Right lobe of liver (tissue), 6 donors: ENCODE measurements at regions not wholly inside any gene's neighbourhood (a gene's known extent, or its start where the extent isn't known, plus 50 kb on each side); places are given as distances from the start of the nearest gene placed in this dataset.

ENCODE experiments used
- ATAC-seq, 4 donors: fragments of 200-7000 bp; cut with Tn5 transposase; one replicate each; pipeline ENCODE4 v1.9.1; 2020; ENCODE audit warnings: mild to moderate bottlenecking in 4 of 4, moderate library complexity in 4 of 4
- DNase-seq, 3 donors: peaks; one replicate each; pipeline ENCODE4 v3.0.0-alpha.2; 2020
- H3K27ac ChIP-seq, 3 donors: fragments of 200-600 bp; one replicate each; pipeline ENCODE4 v1.8.0; 2022
- H3K27me3 ChIP-seq, 2 donors: fragments of 200-600 bp; one replicate each; pipeline ENCODE4 v1.8.0; 2022
- H3K36me3 ChIP-seq, 4 donors: fragments of 200-600 bp; sonication (generic) in 1 of 4; one replicate each; pipeline versions ENCODE4 v1.5.1 to v1.8.0; 2017 to 2022; ENCODE audit warnings: control low read depth in 1 of 4
- H3K4me1 ChIP-seq, 4 donors: fragments of 200-600 bp; sonication (generic) in 1 of 4; one replicate each; pipeline versions ENCODE4 v1.5.1 to v1.8.0; 2017 to 2022; ENCODE audit warnings: control low read depth in 1 of 4
- H3K4me3 ChIP-seq, 3 donors: fragments of 200-600 bp; one replicate each; pipeline ENCODE4 v1.8.0; 2022
- H3K9me3 ChIP-seq, 4 donors: fragments of 200-600 bp; sonication (generic) in 1 of 4; one replicate each; pipeline versions ENCODE4 v1.5.1 to v1.8.0; 2017 to 2022; ENCODE audit warnings: control low read depth in 1 of 4
- POLR2A ChIP-seq: fragments of 450-650 bp; IDR thresholded peaks from one replicate; pipeline ENCODE4 v1.6.1; 2017; ENCODE audit warnings: antibody characterized with exemption, mild to moderate bottlenecking
- WGBS: methylation state at CpG from one replicate; pipeline ENCODE4 v1.1.6; 2018; ENCODE audit warnings: low coverage, low lambda C conversion rate; ENCODE audit not compliant: insufficient coverage; ENCODE audit errors: missing lambda C conversion rate; 5-methylcytosine and 5-hydroxymethylcytosine counted together
- intact Hi-C, 2 donors: fragments of 100-400 bp; cut with DNase I; formaldehyde crosslinking; loops; one replicate each; pipeline versions ENCODE4 v1.11.2 to v1.14.1; 2022
- TF ChIP-seq, protein P1 (sequence below), 4 donors: fragments of 200-600 bp in 3 of 4; fragments of 450-650 bp in 1 of 4; IDR thresholded peaks; one replicate each; pipeline versions ENCODE4 v1.5.1 to v1.8.0; 2016 to 2022; ENCODE audit warnings: antibody characterized with exemption in 4 of 4, mild to moderate bottlenecking in 2 of 4
- donor health status: DM: no; HTN: yes; CAD: no.
- donor health status: DM: no; HTN: no; CAD: no.
- donor health status: DM: no; HTN: no; CAD: no.
- donor health status: DM: no; HTN: yes; CAD: no.
- donor health status: DM: no; HTN: yes; CAD: no.

GRCh38 chr6:49339096-49339495, 124.0 kb downstream of the MMUT start:
- DNase-seq = no peak
- no peak overlapping the region for H3K27ac ChIP-seq
- 65% methylated on average over 3 of the region's 3 CpGs for WGBS
- intact Hi-C loops = no loop called here
- no peaks in the 10 kb centered on the region for H3K4me1 ChIP-seq
- no peak overlapping the region for H3K4me3 ChIP-seq
- TF ChIP-seq POLR2A = no peak
- TF ChIP-seq, protein P1, sequence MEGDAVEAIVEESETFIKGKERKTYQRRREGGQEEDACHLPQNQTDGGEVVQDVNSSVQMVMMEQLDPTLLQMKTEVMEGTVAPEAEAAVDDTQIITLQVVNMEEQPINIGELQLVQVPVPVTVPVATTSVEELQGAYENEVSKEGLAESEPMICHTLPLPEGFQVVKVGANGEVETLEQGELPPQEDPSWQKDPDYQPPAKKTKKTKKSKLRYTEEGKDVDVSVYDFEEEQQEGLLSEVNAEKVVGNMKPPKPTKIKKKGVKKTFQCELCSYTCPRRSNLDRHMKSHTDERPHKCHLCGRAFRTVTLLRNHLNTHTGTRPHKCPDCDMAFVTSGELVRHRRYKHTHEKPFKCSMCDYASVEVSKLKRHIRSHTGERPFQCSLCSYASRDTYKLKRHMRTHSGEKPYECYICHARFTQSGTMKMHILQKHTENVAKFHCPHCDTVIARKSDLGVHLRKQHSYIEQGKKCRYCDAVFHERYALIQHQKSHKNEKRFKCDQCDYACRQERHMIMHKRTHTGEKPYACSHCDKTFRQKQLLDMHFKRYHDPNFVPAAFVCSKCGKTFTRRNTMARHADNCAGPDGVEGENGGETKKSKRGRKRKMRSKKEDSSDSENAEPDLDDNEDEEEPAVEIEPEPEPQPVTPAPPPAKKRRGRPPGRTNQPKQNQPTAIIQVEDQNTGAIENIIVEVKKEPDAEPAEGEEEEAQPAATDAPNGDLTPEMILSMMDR (IDR thresholded peaks at IDR 0.05) = no peak
- no peaks in the 10 kb centered on the region for H3K27me3 ChIP-seq
- no peaks in the 10 kb centered on the region for H3K36me3 ChIP-seq
- no peak for ATAC-seq
- H3K9me3 ChIP-seq = no peaks in the 10 kb centered on the region

DNA sequence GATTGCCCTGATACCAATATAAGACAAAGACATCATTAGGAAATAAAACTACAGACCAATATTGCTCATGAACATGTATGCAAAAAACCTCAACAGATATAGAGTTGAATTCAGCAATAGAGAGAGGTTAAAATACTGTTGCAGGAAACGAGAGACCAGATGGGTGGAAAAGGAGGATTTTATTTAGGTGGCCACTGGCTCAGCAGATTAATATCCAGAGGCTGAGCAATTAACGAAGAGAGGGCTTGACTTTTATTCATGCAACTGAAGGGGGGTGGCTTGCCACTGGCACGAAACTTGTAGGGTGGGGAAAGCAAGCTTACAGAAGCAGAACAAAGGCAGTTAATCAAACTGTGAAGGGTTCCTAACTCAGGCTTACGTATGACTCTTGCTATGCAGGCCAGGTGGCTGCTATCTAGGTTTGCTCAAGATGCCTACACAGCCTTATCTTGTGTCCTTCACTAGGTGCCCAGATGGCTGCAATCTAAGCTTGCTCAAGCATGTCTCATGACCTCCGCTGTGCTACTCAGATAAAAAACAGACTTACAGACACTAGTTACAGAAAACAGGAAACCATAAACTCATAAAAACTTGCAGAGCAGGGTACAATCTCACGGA, 126.4 kb downstream of the MMUT start:
- TF ChIP-seq, protein P1 (IDR thresholded peaks at IDR 0.05) = no peak
- no peak for TF ChIP-seq POLR2A
- no peak overlapping the region for H3K27ac ChIP-seq
- no peak for ATAC-seq
- no peaks in the 10 kb centered on the region for H3K4me1 ChIP-seq
- intact Hi-C loops = no loop called here
- no peak for DNase-seq
- H3K9me3 ChIP-seq = no peaks in the 10 kb centered on the region
- H3K27me3 ChIP-seq = no peaks in the 10 kb centered on the region
- no peaks in the 10 kb centered on the region for H3K36me3 ChIP-seq
- WGBS = 19% methylated on average over 6 of the region's 6 CpGs
- no peak overlapping the region for H3K4me3 ChIP-seq

- DNase-seq (no peak), ATAC-seq (no peak)
- Histone ChIP-seq H3K4me3 (no peak overlapping the region), H3K27ac (no peak overlapping the region), H3K36me3 (no peaks in the 10 kb centered on the region), H3K9me3 (no peaks in the 10 kb centered on the region), H3K27me3 (no peaks in the 10 kb centered on the region), H3K4me1 (no peaks in the 10 kb centered on the region)
- 58% methylated on average over 4 of the region's 4 CpGs for WGBS
- intact Hi-C loops = no loop called here
- TF ChIP-seq POLR2A = no peak
- TF ChIP-seq, protein P1 (IDR thresholded peaks at IDR 0.05) = no peak
These were observed 129.5 kb downstream of the MMUT start for GRCh38 chr6:49333345-49334125.

GRCh38 chr6:49332781-49333180, 130.3 kb downstream of the MMUT start:
- H3K9me3 ChIP-seq = no peaks in the 10 kb centered on the region
- H3K36me3 ChIP-seq = no peaks in the 10 kb centered on the region
- no peak for TF ChIP-seq POLR2A
- TF ChIP-seq, protein P1 (IDR thresholded peaks at IDR 0.05) = no peak
- DNase-seq = no peak
- no peaks in the 10 kb centered on the region for H3K27me3 ChIP-seq
- ATAC-seq = no peak
- intact Hi-C loops = no loop called here
- 31% methylated on average over 1 of the region's 1 CpG for WGBS
- H3K27ac ChIP-seq = no peak overlapping the region
- no peaks in the 10 kb centered on the region for H3K4me1 ChIP-seq
- H3K4me3 ChIP-seq = no peak overlapping the region
